Breast epithelium (tissue), 4 donors: ENCODE measurements at regions not wholly inside any gene's neighbourhood (a gene's known extent, or its start where the extent isn't known, plus 50 kb on each side); places are given as distances from the start of the nearest gene placed in this dataset.
"Not testable (repeated sequence)": the region's sequence is repeated elsewhere in the genome, so short reads cannot be mapped to it uniquely, and the experiment has no call there.

ENCODE experiments used
- DNase-seq, 2 donors: peaks; one replicate each; pipeline ENCODE4 v3.0.0-alpha.2; 2019; ENCODE audit warnings: low spot score in 2 of 2
- H3K27ac ChIP-seq, 2 donors: fragments of 200-600 bp; sonication (generic) in 1 of 2; one replicate each; pipeline ENCODE4 v1.5.1; 2016 to 2019; ENCODE audit warnings: mild to moderate bottlenecking in 1 of 2
- H3K27me3 ChIP-seq, 2 donors: fragments of 200-600 bp; sonication (generic) in 1 of 2; one replicate each; pipeline versions ENCODE4 v1.5.1 to v1.6.0; 2017 to 2019; ENCODE audit warnings: control low read depth in 1 of 2, mild to moderate bottlenecking in 1 of 2
- H3K36me3 ChIP-seq: fragments of 200-600 bp; one replicate; pipeline ENCODE4 v1.5.1; 2019
- H3K4me1 ChIP-seq, 2 donors: fragments of 200-600 bp; sonication (generic); one replicate each; pipeline ENCODE4 v1.5.1; 2016 to 2019; ENCODE audit warnings: control low read depth in 1 of 2
- H3K4me3 ChIP-seq, 3 donors: fragments of 200-600 bp; sonication (generic); 1 replicate in 2 of 3; 2 replicates in 1 of 3; pipeline ENCODE4 v1.5.1; 2016 to 2019; ENCODE audit warnings: mild to moderate bottlenecking in 3 of 3, moderate library complexity in 2 of 3
- H3K9me3 ChIP-seq, 2 donors: fragments of 200-600 bp; sonication (generic) in 1 of 2; one replicate each; pipeline ENCODE4 v1.5.1; 2016 to 2019; ENCODE audit warnings: control low read depth in 1 of 2
- CTCF ChIP-seq, 3 donors: fragments of 450-650 bp; IDR thresholded peaks; one replicate each; pipeline ENCODE4 v1.5.1; 2016 to 2017; ENCODE audit warnings: antibody characterized with exemption in 3 of 3, mild to moderate bottlenecking in 3 of 3, moderate library complexity in 3 of 3
- POLR2A ChIP-seq: fragments of 450-650 bp; IDR thresholded peaks from one replicate; pipeline ENCODE4 v1.6.1; 2016; ENCODE audit warnings: antibody characterized with exemption, mild to moderate bottlenecking, moderate library complexity
- POLR2AphosphoS5 ChIP-seq, 3 donors: sonication (generic); formaldehyde crosslinking; IDR thresholded peaks; one replicate each; pipeline ENCODE4 v1.6.1; 2017; ENCODE audit warnings: antibody characterized with exemption in 3 of 3
- intact Hi-C: fragments of 100-400 bp; cut with DNase I; formaldehyde crosslinking; loops from one replicate; pipeline ENCODE4 v1.15.1; 2023; ENCODE audit warnings: low total_unique reads

- Histone ChIP-seq H3K9me3 (no peaks in the 10 kb centered on the region), H3K27me3 (no peaks in the 10 kb centered on the region), H3K4me1 (no peaks in the 10 kb centered on the region), H3K4me3 (peak overlapping the region in 1 of 3 donors; percentile 43), H3K27ac (peak overlapping the region; percentile 14 to 41), H3K36me3 (no peaks in the 10 kb centered on the region)
- TF ChIP-seq POLR2AphosphoS5 (IDR thresholded peaks at IDR 0.05) (no peak), POLR2A (no peak)
- DNase-seq: no peak
- intact Hi-C loops: no loop called here
Measured at GRCh38 chr5:15366676-15367391, 133.1 kb upstream of the FBXL7 start.

GRCh38 chr5:15365070-15365469 is 134.9 kb upstream of the FBXL7 start:
- Histone ChIP-seq H3K27ac (no peak overlapping the region), H3K36me3 (no peaks in the 10 kb centered on the region), H3K4me1 (no peaks in the 10 kb centered on the region), H3K27me3 (no peaks in the 10 kb centered on the region), H3K9me3 (no peaks in the 10 kb centered on the region), H3K4me3 (no peak overlapping the region)
- intact Hi-C loops: no loop called here
- no peak for TF ChIP-seq POLR2AphosphoS5 (IDR thresholded peaks at IDR 0.05)
- TF ChIP-seq POLR2A: no peak
- no peak for TF ChIP-seq CTCF (IDR thresholded peaks at IDR 0.05)
- DNase-seq: no peak

GRCh38 chr5:15363601-15364000 is 136.4 kb upstream of the FBXL7 start:
- intact Hi-C loops: no loop called here
- no peak for TF ChIP-seq CTCF (IDR thresholded peaks at IDR 0.05)
- no peak for TF ChIP-seq POLR2AphosphoS5 (IDR thresholded peaks at IDR 0.05)
- no peak for TF ChIP-seq POLR2A

GRCh38 chr5:15357092-15357453 is 142.9 kb upstream of the FBXL7 start:
- intact Hi-C loops, H3K9me3 ChIP-seq, H3K4me3 ChIP-seq, H3K36me3 ChIP-seq, H3K27ac ChIP-seq, DNase-seq, H3K4me1 ChIP-seq, H3K27me3 ChIP-seq: not testable (repeated sequence)

More at GRCh38 chr5:15363601-15364000, 136.4 kb upstream of the FBXL7 start:
- DNase-seq: no peak
- no peaks in the 10 kb centered on the region for H3K36me3 ChIP-seq
- no peaks in the 10 kb centered on the region for H3K27me3 ChIP-seq
- no peaks in the 10 kb centered on the region for H3K9me3 ChIP-seq
- no peaks in the 10 kb centered on the region for H3K4me1 ChIP-seq
- no peak overlapping the region for H3K4me3 ChIP-seq
- no peak overlapping the region for H3K27ac ChIP-seq

GRCh38 chr5:15356308-15357091 is 143.5 kb upstream of the FBXL7 start:
- H3K27ac ChIP-seq, H3K4me1 ChIP-seq, H3K27me3 ChIP-seq, DNase-seq, H3K9me3 ChIP-seq, H3K4me3 ChIP-seq, H3K36me3 ChIP-seq, intact Hi-C loops: not testable (repeated sequence)

GRCh38 chr5:15354021-15354420 is 146.0 kb upstream of the FBXL7 start:
- no peak for DNase-seq
- TF ChIP-seq POLR2A: no peak
- TF ChIP-seq POLR2AphosphoS5 (IDR thresholded peaks at IDR 0.05): no peak
- no peak for TF ChIP-seq CTCF (IDR thresholded peaks at IDR 0.05)
- intact Hi-C loops: no loop called here

More at GRCh38 chr5:15354021-15354420, 146.0 kb upstream of the FBXL7 start:
- Histone ChIP-seq H3K27me3 (no peaks in the 10 kb centered on the region), H3K27ac (no peak overlapping the region), H3K4me3 (no peak overlapping the region), H3K4me1 (no peaks in the 10 kb centered on the region), H3K9me3 (no peaks in the 10 kb centered on the region), H3K36me3 (no peaks in the 10 kb centered on the region)
